ENCODE measurements at regions not wholly inside any gene's neighbourhood (a gene's known extent, or its start where the extent isn't known, plus 50 kb on each side); places are given as distances from the start of the nearest gene placed in this dataset.

- TF ChIP-seq TCF7 (CRISPR knock-in tag; IDR thresholded peaks at IDR 0.05; ENCODE audit: low read depth): no peak
- no peak for TF ChIP-seq SP1 (CRISPR knock-in tag; conservative IDR thresholded peaks at IDR 0.05)
- TF ChIP-seq SMAD4 (CRISPR knock-in tag; IDR thresholded peaks at IDR 0.05): no peak
- no peak for TF ChIP-seq ZNF263 (CRISPR knock-in tag; IDR thresholded peaks at IDR 0.05; ENCODE audit: low read depth)
Measured at GRCh38 chr14:85382341-85382740, 147.6 kb upstream of the FLRT2 start.

Data from WTC11 (cell line).